Peyer's patch (tissue), 4 donors: ENCODE measurements at regions not wholly inside any gene's neighbourhood (a gene's known extent, or its start where the extent isn't known, plus 50 kb on each side); places are given as distances from the start of the nearest gene placed in this dataset.

ENCODE experiments used
- DNase-seq, 3 donors: peaks; one replicate each; pipeline ENCODE4 v3.0.0-alpha.2; 2017 to 2019
- H3K27ac ChIP-seq, 4 donors: fragments of 200-600 bp; sonication (generic); one replicate each; pipeline ENCODE4 v1.5.1; 2016 to 2019
- H3K27me3 ChIP-seq, 2 donors: fragments of 200-600 bp; sonication (generic); one replicate each; pipeline ENCODE4 v1.5.1; 2019
- H3K36me3 ChIP-seq, 3 donors: fragments of 200-600 bp; sonication (generic); one replicate each; pipeline ENCODE4 v1.5.1; 2016 to 2019
- H3K4me1 ChIP-seq, 4 donors: fragments of 200-600 bp; sonication (generic); one replicate each; pipeline ENCODE4 v1.5.1; 2016 to 2019
- H3K4me3 ChIP-seq, 4 donors: fragments of 200-600 bp; sonication (generic); 1 replicate in 3 of 4; 2 replicates in 1 of 4; pipeline ENCODE4 v1.5.1; 2016 to 2019; ENCODE audit warnings: mild to moderate bottlenecking in 1 of 4
- H3K9me3 ChIP-seq, 4 donors: fragments of 200-600 bp; sonication (generic); one replicate each; pipeline ENCODE4 v1.5.1; 2016 to 2019; ENCODE audit warnings: mild to moderate bottlenecking in 1 of 4
- CTCF ChIP-seq, 6 experiments: fragments of 450-650 bp in 4 of 6; fragments of 200-600 bp in 2 of 6; sonication (generic) in 1 of 6; IDR thresholded peaks; one replicate each; pipeline ENCODE4 v1.5.1; 2017 to 2019; ENCODE audit warnings: antibody characterized with exemption in 6 of 6, mild to moderate bottlenecking in 3 of 6, moderate library complexity in 1 of 6
- POLR2A ChIP-seq, 2 donors: fragments of 450-650 bp; IDR thresholded peaks; one replicate each; pipeline ENCODE4 v1.5.1; 2017; ENCODE audit warnings: antibody characterized with exemption in 2 of 2, mild to moderate bottlenecking in 2 of 2, moderate library complexity in 2 of 2

GRCh38 chr17:65332779-65333178 is 195.6 kb downstream of the RGS9 start:
- TF ChIP-seq POLR2A (IDR thresholded peaks at IDR 0.05) (no peak), CTCF (IDR thresholded peaks at IDR 0.05) (no peak)
- no peak for DNase-seq
- H3K27me3 ChIP-seq = no peaks in the 10 kb centered on the region
- no peaks in the 10 kb centered on the region for H3K9me3 ChIP-seq
- no peak overlapping the region for H3K4me3 ChIP-seq
- no peaks in the 10 kb centered on the region for H3K4me1 ChIP-seq
- H3K27ac ChIP-seq = no peak overlapping the region
- H3K36me3 ChIP-seq = no peaks in the 10 kb centered on the region

GRCh38 chr17:65332375-65332774 is 195.2 kb downstream of the RGS9 start:
- no peak for TF ChIP-seq POLR2A (IDR thresholded peaks at IDR 0.05)
- no peak for TF ChIP-seq CTCF (IDR thresholded peaks at IDR 0.05)
- H3K27me3 ChIP-seq = no peaks in the 10 kb centered on the region
- no peaks in the 10 kb centered on the region for H3K36me3 ChIP-seq
- H3K27ac ChIP-seq = no peak overlapping the region
- no peaks in the 10 kb centered on the region for H3K4me1 ChIP-seq
- no peaks in the 10 kb centered on the region for H3K9me3 ChIP-seq
- H3K4me3 ChIP-seq = no peak overlapping the region
- no peak for DNase-seq

- Histone ChIP-seq H3K4me3 (no peak overlapping the region), H3K27me3 (no peaks in the 10 kb centered on the region), H3K4me1 (no peaks in the 10 kb centered on the region), H3K27ac (no peak overlapping the region), H3K9me3 (no peaks in the 10 kb centered on the region), H3K36me3 (no peaks in the 10 kb centered on the region)
- TF ChIP-seq CTCF (IDR thresholded peaks at IDR 0.05) (no peak), POLR2A (IDR thresholded peaks at IDR 0.05) (no peak)
- no peak for DNase-seq
Observed at GRCh38 chr17:65328567-65328966, 191.4 kb downstream of the RGS9 start.

GRCh38 chr17:65324611-65325342 is 187.6 kb downstream of the RGS9 start:
- no peak for DNase-seq
- H3K27ac ChIP-seq = no peak overlapping the region
- H3K9me3 ChIP-seq = no peaks in the 10 kb centered on the region
- H3K4me3 ChIP-seq = no peak overlapping the region
- no peaks in the 10 kb centered on the region for H3K36me3 ChIP-seq
- no peaks in the 10 kb centered on the region for H3K27me3 ChIP-seq
- TF ChIP-seq POLR2A (IDR thresholded peaks at IDR 0.05) (no peak), CTCF (IDR thresholded peaks at IDR 0.05) (no peak)
- no peaks in the 10 kb centered on the region for H3K4me1 ChIP-seq

- no peak overlapping the region for H3K4me3 ChIP-seq
- no peak for DNase-seq
- no peaks in the 10 kb centered on the region for H3K27me3 ChIP-seq
- H3K36me3 ChIP-seq = no peaks in the 10 kb centered on the region
- H3K4me1 ChIP-seq = no peaks in the 10 kb centered on the region
- no peaks in the 10 kb centered on the region for H3K9me3 ChIP-seq
- TF ChIP-seq CTCF (IDR thresholded peaks at IDR 0.05) (no peak), POLR2A (IDR thresholded peaks at IDR 0.05) (no peak)
- H3K27ac ChIP-seq = no peak overlapping the region
Observed at GRCh38 chr17:65323049-65323448, 185.9 kb downstream of the RGS9 start.

GRCh38 chr17:65320820-65321219 is 183.7 kb downstream of the RGS9 start:
- Histone ChIP-seq H3K36me3 (no peaks in the 10 kb centered on the region), H3K9me3 (no peaks in the 10 kb centered on the region), H3K27me3 (no peaks in the 10 kb centered on the region), H3K4me1 (no peaks in the 10 kb centered on the region), H3K27ac (no peak overlapping the region), H3K4me3 (no peak overlapping the region)
- TF ChIP-seq POLR2A (IDR thresholded peaks at IDR 0.05) (no peak), CTCF (IDR thresholded peaks at IDR 0.05) (no peak)
- DNase-seq = no peak
